HG03139 (cell line): ENCODE measurements at regions not wholly inside any gene's neighbourhood (a gene's known extent, or its start where the extent isn't known, plus 50 kb on each side); places are given as distances from the start of the nearest gene placed in this dataset.
"Not testable (repeated sequence)": the region's sequence is repeated elsewhere in the genome, so short reads cannot be mapped to it uniquely, and the experiment has no call there.

Experiments used
- ATAC-seq: cut with Tn5 transposase; IDR thresholded peaks from one replicate; pipeline ENCODE4 v1.9.1; 2021; ENCODE audit not compliant: unreplicated experiment

DNA sequence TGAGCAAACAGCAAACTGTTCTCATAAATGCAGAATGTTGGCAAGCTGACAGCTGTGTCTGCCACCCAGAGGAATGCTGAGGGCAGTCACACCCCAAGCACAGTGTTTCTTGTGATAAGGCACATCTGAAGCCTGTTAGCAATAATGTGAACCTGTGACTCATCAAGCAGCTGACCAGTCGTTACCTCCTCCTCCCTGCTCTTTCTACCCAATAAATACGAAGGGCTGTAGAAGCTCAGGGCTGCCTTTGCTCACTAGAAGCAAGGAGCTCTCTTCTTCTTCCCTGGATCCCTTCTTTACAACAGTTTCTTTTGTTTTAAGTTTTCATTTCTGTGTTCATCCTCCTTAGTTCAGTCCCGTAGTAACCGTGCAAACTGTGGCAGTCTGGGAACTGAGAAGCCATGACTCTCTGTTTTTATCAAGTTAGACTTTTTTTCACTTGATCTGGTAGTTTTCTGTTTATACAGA lies 160.3 kb upstream of the ZNF184 start:
- ATAC-seq: not testable (repeated sequence)

DNA sequence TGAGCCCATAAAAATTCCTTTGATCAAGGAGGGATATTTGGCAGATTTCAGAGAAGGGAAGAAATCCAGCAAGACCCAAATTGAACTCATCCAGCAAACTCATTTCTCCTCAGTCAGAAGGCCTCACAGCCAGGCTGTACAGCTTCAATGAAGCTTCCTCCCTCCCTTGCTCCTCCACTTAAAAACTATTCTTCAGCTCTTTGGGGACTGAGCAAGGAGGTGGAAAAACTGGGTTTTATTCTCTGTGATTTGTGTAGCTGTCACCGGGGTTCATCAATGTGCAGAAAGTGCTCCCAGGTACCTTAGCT lies 158.7 kb upstream of the ZNF184 start:
- no peak for ATAC-seq

DNA sequence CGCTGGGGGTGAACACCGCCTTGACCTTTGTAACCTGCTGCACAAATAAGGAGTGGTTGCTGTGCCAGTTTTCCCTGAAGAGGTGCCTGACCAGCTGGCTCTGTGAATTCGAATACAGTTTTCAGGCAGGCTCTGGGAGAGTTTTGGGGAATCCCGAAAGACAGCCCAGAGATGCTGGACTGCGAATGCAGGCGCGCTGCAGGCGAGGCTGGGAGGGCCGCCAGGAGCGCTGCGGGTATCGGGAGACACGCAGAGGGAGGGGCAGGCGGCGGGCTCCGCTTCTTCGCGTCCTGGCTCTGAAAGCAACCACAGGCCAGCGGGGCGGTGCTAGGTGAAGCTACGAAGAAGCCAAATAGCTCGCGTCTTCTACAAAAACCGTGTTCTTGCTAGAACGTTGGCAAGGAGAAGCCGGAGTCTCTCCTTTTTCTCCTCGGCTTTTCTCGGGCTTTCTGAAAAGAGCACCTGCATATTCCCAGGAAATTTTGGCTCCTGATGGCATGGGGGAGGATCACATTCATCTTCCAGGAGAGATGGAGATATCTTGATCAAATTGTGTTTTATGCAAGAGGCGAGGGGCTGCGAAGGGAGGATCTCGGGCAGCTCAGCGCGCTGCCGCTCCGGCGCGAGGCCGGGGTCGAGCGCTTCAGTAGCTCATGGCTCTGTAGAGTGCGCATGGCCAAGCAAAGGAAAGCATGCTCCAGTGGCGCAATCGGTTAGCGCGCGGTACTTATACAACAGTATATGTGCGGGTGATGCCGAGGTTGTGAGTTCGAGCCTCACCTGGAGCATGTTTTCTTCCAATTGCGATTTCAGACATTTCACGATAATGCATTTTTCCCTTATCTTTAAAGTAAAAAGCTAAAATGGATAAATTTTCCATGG lies 158.1 kb upstream of the ZNF184 start:
- ATAC-seq: no peak

DNA sequence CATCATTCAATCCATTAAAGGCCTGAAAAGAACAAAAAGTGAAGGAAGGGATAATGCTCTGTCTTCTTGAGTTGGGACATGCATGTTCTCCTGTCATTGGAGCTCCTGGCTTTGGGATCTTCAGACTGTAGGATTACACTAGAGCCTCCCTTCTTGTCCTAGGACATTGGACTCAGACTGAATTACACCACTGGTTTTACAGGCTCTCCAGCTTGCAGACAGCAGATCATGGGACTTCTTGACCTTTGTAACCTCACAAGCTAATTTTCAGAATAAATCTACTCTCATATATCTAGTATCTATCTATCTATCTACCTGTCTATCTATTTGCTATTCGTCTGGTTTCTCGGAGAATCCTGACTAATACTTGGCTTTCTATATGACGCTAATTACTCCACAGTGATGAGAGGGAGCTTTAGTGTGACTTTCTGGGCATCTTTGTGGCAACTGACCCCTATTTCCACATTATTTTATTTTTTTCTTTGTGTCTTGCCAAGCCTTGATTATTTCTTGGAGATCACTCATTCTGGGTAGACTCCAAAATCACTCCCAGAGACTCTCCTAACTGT lies 151.9 kb upstream of the ZNF184 start:
- ATAC-seq: no peak

DNA sequence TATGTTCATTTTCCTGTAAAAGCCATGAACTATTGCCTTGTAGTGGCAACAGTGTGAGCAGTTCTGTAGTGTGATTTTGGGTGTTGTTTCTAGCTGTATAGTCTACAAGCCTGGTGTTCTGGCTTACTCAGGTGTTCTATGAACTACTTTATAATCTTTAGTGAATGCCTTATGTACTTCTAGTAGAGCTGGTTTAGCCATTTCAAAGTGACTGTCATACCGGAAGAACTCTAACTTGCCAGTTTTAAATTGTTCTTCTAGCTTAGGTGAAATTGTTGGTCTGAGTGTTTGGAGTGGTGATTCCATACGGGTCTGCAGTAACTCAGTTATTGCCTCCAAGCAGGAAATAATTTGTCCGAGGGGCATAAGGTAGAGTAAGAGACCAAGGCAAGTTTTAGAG lies 150.2 kb upstream of the ZNF184 start:
- ATAC-seq: no peak

DNA sequence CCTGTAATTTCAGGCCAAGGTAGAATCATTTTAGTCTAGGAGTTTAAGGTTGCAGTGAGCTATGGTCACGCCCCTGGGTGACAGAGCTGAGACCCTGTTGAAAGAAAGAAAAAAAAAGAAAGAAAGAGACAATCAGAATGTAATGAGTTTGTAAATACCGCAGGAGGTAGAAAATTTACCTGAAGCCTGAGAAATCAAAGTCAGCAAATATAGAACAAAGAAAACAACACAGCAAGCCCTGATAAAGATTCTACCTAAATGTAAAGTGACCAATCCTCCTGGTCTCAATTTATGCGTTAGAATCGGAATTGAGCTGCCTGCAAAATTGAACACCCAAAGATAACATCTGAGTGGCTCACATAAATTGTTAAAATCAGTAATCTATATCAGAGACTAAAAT lies 146.5 kb upstream of the ZNF184 start:
- ATAC-seq: no peak

DNA sequence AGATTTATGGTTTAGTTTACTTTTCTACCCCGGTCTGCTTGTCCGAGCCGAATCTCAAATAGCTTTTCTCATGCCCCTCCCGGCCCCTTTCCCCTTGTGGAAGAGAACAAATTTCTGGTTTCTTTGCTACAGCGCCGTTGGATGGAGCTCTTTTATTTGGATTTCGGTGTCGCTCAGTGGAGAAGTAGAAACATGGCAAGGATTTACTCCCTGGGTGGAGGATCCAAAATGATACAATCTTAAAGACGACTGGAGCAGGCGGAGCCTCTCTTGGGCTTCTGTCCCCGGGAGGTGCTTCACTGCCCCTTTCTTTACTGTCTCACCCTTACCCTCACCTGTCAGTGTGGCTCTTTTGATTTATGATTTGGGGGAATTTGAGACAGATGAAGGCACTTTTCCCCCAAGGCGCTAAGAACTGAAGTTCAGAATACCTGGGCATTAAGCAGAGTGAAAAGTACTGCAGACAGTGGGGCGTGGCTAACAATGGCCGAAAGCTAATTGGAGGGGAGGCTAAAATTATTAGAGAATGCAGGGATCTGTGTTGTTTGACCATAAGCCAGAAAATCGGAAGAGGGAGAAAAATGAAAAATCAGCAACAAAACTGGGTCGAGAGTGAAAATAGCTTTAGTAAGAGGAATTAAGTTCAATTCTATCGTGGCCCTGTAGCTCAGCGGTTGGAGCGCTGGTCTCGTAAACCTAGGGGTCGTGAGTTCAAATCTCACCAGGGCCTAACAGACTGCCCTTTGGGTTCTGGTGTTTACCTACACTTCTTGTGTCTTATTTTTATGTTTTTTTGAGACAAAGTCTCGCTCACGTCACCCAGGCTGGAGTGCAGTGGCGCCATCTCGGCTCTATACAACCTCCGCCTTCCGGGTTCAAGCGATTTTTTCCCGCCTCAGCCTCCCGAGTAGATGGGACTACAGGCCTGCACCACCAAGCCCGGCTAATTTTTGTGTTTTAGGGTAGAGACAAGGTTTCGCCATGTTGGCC lies 145.1 kb upstream of the ZNF184 start:
- ATAC-seq: no peak

DNA sequence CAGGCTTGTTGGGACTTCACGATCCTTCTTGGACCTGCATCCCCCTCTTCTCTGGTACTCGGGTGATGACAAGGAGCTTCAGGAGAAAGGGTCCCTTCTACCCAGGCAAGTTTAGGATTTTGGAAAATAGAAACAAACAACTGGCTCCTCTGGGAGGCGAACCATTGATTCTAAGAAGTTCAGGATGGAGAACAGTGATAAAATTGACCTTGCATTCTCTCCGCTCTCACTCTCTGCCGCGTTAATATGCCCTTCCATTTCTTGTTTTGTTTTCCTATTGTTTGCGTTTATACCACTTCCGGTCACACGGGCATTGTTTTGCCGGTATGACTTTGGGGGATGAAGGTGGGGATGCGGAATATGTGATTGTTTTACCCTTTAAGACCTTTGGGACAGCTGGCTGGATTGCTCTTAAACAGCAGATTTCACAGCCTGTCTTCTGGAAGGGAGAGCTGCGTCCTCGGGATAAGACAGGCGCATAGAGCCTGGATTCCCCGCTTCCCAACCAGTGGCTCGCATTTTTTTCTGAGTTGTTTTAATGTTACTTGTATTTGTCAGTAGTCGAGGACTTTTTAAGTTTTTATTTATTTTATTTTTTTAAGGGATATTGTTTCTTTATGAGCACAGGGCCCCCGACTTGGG lies 144.3 kb upstream of the ZNF184 start:
- no peak for ATAC-seq

DNA sequence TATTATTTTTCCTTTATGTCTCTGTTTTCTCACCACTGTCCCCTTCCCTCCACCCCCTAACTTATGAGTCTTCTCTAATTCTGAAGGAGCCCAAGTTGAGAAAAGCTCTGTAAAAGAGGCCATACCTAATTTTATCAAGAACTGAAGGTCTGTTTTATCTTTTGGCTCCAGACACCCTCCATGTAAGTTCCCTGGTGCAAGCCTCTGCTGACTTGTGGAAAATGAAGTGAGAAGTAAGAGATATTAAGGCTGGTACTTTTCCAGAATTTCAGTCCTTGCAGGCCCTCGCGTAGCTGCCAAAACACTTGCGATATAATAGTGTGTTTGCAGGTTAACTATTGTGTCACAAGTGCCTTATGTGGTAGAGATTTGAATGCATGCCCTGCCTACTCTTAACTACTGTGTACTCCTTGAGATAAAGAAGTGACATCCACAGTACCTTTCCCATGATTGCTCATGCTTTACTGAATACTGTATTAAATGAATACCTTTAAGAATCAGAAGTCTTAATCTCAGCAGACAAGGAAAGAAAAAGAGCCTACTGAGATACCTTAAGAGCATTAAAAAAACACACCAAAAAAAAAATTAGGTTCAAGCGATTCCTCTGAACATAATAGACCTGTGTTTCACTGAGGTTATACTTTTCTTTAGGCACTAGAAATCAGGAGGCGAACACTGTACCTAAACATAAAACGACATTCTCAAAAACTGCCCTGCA lies 143.6 kb upstream of the ZNF184 start:
- no peak for ATAC-seq

DNA sequence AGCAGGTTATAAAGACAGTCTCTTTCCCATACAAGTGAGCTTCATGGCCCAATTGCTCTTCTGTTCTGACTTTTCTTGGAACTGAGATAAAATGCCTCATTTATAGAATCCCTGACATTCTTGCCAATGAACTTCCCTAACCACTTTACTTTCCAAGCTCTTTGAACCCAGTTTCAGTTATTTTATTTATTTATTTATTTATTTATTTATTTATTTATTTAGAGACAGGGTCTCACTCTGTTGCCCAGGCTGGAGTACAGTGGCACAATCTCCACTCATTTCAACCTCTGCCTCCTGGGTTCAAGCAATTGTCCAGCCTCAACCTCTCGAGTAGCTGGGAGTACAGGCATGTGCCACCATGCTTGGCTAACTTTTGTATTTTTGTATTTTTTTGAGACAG lies 138.5 kb upstream of the ZNF184 start:
- no peak for ATAC-seq

DNA sequence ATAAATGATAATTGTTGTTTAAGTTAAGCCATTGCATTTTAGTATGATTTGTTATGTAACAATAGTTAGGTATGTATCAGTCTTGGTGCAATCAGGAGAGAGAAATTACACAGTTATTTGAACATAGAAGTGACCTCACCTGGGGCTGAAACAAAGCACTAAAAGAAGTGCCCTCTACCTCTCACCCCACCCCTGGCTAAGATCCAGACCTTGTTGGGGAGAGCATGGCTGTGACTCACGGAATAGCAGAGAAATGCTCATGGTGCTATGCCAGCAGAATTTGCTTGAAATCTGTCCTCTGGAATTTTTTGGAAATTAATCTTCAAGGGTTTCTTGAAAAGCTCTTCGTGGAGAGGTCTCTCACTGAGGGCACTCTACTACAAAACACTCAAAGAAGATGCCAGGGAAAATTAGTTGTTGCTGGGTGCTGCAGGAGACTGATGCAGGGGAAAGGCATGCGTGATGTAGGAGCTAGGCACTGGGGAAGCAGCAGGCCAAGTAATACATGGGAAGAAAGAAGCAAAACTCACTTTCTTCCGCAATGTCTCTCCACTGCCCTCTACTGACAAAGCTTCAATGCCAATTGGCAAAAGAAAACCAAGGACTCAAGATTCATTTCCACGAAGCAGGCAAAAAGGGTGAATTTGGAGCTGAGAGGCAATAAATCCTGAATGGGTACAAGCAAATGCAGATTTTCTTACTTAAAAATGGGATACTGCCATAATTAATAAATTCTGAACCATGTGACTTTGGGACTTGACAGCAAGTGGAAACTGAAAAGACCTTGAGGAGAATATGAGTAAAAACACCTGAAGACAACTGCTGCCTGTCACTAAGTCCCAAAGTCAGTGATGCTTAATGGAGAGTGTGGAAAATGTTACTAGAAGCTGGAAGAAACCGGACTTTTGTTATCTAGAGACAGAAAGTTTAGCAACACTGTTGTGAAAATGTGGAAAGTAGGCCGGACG lies 136.3 kb upstream of the ZNF184 start:
- no peak for ATAC-seq

DNA sequence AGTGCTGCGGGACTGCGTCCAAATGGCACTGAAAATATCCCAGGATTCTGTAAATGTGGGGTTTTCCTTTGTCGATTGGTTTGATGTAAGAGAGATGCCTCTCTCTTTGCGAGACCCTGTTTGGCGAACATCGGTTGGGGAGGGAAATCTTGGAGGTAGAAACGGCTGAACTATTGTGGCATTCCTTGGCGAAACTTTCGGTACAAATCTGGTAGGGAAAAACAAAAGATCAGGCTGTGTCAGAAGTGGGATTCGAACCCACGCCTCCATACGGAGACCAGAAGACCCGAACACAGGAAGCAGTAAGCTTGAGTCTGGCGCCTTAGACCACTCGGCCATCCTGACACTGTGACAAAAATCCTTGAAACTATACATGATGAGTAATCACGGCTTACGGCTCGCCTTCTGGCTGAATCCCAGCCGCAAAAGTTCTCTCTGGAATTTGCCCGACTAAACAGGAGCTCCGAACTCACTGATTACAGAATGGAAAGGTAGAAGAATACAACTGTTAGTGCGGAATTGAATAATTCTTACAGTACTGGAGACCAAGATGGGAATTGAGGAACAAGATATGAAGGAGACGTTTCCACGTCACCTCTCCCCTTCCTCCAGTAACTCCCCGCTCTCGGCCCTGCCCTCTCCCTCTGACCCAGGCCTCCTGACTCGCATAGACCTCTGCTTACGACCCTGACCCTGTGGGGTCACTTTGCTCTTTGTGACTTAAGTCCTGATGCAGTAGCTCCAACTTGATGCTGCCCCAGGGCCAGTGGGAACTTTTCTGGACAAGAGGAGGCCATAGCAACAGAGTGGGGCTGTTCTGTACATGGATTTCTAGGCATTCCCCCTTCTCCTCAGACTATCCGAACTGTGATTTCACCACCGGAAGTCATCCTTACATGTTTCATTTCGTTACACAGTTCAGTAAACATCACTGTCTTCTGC lies 132.8 kb upstream of the ZNF184 start:
- ATAC-seq: no peak

DNA sequence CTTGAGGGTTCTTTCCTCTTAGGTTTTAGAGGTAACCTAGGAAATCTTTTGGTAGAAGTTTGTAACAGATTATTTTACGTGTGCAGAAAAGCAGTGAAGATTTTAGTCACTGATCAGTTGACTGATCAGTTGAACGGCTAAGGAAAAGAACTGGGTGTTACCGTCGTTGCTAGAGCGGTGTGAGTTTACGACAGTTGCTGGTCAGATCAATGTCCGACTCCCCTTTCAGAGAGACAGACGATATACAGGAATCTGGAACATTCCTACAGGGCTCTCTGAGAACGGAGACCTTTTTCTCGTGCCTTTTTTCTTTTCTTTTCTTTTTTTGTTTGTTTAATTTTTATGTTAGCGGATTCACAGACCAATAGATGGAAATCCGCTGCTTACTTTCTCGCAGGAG lies 132.1 kb upstream of the ZNF184 start:
- no peak for ATAC-seq

DNA sequence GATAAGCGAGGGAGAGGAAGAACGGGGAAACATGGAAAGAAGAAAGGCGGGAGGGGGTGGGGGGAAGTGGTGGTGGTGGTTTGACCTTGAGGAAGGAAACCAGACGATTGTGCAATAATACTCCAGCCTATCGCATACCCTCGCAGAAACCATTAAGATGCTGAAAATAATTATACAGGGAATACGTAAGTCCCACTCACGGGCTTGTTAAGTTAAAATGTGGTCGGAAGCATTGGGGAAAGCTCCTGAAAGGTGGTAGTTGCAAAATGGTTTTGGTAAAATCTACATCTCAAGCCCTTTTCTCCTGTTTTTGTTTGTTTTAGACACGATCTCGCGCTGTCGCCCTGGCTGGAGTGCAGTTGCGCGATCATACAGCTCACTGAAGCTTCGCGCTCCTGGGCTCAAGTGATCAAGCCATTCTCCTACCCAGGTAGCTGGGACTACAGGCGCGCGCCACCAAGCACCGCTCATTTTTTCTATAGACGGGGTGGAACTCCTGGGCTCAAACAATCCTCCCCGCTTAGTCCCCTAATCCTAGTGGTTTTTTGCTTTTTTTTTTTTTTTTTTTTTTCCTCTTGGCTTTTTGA lies 128.9 kb upstream of the ZNF184 start:
- ATAC-seq: no peak

DNA sequence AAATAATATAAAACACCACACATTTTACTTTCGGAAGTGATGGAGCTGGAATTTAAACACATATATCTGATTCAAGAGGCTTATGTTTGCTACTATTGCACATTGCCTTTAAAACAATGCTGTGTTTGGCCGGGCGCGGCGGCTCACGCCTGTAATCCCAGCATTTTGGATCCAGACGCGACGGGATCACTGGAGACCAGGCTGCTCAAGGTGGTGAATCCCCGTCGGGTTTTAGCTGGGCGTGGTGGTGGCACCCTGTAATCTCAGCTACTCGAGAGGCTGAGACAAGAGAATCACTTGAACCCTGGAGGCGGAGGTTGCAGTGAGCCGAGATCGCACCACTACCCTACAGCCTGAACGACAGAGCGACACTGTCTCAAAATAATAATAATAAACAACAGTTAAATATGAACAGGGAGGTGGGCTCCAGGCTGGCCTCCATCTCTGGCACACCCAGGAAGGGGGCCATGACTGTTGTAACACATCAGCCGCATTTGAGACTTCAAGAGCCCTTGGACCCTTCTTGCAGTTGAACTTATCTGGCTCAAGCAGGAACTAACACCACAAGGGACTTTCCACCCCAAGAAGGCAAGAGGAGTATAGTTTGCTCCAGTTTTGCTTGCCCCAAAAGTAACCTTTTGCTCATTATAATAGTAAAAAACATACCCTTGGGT lies 127.1 kb upstream of the ZNF184 start:
- ATAC-seq: no peak

DNA sequence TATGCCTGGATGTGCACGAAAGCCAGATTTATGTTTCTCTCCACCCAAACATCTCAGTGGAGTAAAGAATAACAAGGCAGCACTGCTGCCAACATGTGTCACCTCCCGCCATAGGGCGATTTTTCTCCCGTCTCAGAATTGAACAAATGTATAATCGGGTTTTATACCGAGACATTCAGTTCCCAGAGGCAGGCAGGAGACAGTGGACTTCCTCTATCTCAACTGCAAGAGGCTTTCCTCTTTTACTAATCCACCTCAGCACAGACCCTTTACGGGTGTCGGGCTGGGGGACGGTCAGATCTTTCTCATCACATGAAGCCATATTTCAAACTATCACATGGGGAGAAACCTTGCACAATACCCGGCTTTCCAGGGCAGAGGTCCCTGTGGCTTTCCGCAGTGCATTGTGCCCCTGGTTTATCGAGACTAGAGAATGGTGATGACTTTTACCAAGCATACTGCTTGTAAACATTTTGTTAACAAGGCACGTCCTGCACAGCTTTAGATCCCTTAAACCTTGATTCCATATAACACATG lies 124.2 kb upstream of the ZNF184 start:
- ATAC-seq: not testable (repeated sequence)

DNA sequence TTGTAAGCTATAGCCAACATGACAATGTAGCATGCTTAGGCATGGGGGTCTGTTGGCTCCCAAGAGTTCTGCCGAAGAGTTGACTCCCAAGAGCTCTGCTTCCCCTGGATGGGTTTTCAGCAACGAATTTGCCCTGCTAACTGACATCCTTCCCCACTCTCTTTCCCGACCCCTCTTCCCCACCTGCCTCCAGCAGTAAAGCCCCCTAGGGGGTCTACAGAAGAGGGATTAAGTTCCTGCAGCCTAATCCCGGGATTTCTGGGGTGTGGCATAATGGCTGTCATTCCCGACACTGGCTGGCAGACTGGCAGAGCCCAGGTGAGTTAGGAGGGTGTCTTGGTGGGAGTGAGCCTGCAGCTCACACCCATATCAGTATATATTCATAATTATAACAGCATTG lies 121.0 kb upstream of the ZNF184 start:
- no peak for ATAC-seq
